MCF 10A (cell line): ENCODE measurements at regions not wholly inside any gene's neighbourhood (a gene's known extent, or its start where the extent isn't known, plus 50 kb on each side); places are given as distances from the start of the nearest gene placed in this dataset.

Source experiments
- BruUV-seq: library from RNA; stranded (reverse); fragments of 400-500 nt; replicated peaks from 2 replicates; lab custom pipeline; 2021; lab: Mats Ljungman, UMichigan
- CTCF ChIA-PET: fragments of 300-600 bp; sonication (Branson Sonifier 250); formaldehyde crosslinking; extraction: SDS; loops from one replicate; lab custom pipeline; 2021; ENCODE audit warnings: antibody characterized with exemption, inconsistent platforms; lab: Yijun Ruan, JAX
- POLR2A ChIA-PET: fragments of 300-600, 350-650 bp; sonication (Branson Sonifier 250); formaldehyde crosslinking; extraction: SDS; loops from one replicate; lab custom pipeline; 2020; ENCODE audit warnings: antibody characterized with exemption, inconsistent platforms; lab: Yijun Ruan, JAX
- DNase-seq: peaks from one replicate; pipeline ENCODE4 v3.0.0-alpha.2; 2018; ENCODE audit not compliant: unreplicated experiment
- H3K27ac Mint-ChIP-seq: one replicate; pipeline ENCODE4 v1.8.0; 2022; ENCODE audit warnings: mild to moderate bottlenecking, low read depth, mixed read lengths; ENCODE audit not compliant: unreplicated experiment
- H3K27me3 Mint-ChIP-seq: one replicate; pipeline ENCODE4 v1.8.0; 2022; ENCODE audit warnings: mixed read lengths; ENCODE audit not compliant: insufficient read depth, unreplicated experiment
- H3K36me3 Mint-ChIP-seq: one replicate; pipeline ENCODE4 v1.8.0; 2022; ENCODE audit warnings: mild to moderate bottlenecking, moderate library complexity, mixed read lengths; ENCODE audit not compliant: insufficient read depth, unreplicated experiment
- H3K4me1 Mint-ChIP-seq: one replicate; pipeline ENCODE4 v1.8.0; 2022; ENCODE audit warnings: mixed read lengths; ENCODE audit not compliant: insufficient read depth, unreplicated experiment
- H3K4me3 Mint-ChIP-seq: one replicate; pipeline ENCODE4 v1.8.0; 2022; ENCODE audit warnings: mild to moderate bottlenecking, moderate library complexity, mixed read lengths; ENCODE audit not compliant: unreplicated experiment
- H3K9me3 Mint-ChIP-seq: one replicate; pipeline ENCODE4 v1.8.0; 2022; ENCODE audit warnings: mixed read lengths; ENCODE audit not compliant: unreplicated experiment
- CTCF ChIP-seq: fragments of 200-600 bp; IDR thresholded peaks from one replicate; pipeline ENCODE4 v1.8.0; 2022; ENCODE audit warnings: antibody characterized with exemption, mild to moderate bottlenecking; ENCODE audit not compliant: unreplicated experiment
- intact Hi-C: fragments of 100-400 bp; cut with micrococcal nuclease; formaldehyde crosslinking; loops from 2 replicates; pipeline ENCODE4 v1.14.1; 2022

DNA sequence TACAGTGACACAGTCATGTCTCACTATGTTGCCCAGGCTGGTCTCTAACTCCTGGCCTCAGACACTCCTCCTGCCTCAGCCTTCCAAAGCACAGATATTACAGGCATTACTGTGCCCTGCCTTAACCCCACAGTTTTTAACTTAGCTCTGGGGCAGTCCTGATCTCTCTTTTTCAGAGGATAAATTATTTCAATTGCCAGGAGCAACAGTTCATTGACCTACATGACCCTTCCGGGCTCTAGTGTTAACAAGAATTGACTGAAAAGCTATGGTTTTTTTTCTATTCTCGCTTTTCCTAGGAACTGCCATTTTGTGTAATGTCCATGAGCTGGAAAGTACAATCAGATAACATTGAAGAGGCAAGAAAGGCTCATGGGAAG lies 92.8 kb downstream of the HNRNPLL start:
- CTCF ChIA-PET = interaction anchor here (0.5 to 3.4 kb wide), 10 partner anchors 11 to 229 kb away, joined by 3 to 78 read pairs (median 4); no protein-coding TSS in a partner anchor
- intact Hi-C loops = loop anchor here (2.0 kb wide), 2 partner anchors 47 to 525 kb away; no protein-coding TSS in a partner anchor

DNA sequence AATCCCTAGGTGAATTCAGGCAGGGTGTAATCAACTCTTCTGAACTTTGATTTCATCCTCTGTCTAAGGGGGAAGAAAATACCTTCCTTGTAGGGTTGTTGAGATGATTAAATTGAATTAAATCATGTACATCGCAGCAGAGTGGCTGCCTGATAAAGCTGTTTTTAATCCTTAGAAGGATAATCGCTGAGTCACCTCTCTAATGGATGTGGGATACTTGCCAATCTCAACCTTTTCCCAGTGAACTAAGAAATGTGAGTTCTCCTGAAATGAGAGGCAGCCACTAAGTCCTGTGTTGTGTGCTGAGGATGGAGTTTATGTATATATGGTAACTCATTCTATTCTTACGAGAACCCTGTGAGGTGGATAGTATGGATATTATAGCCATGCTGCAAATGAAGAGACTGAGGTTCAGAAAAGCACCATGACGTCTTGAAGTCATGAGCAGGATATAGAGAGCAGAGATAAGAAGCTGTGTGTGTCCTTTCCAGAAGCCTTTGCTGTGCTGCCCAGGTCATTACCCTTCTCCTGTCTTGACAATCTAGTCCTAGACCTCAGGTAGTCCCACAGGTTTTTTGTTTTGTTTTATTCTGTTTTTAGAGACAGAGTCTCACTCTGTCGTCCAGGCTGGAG lies 93.3 kb downstream of the HNRNPLL start:
- H3K4me1 Mint-ChIP-seq = peaks cover 34% of the 10 kb centered on the region
- no peak overlapping the region for H3K4me3 Mint-ChIP-seq
- DNase-seq = peak; percentile 77
- intact Hi-C loops = loop anchor here (2.0 kb wide), 2 partner anchors 47 to 525 kb away; no protein-coding TSS in a partner anchor
- no TSS peak for BruUV-seq
- CTCF ChIA-PET = interaction anchor here (0.5 to 3.4 kb wide), 23 partner anchors 10 to 229 kb away, joined by 3 to 78 read pairs (median 4); no protein-coding TSS in a partner anchor
- no peak for TF ChIP-seq CTCF
- H3K36me3 Mint-ChIP-seq = no peaks in the 10 kb centered on the region
- H3K27ac Mint-ChIP-seq = no peak overlapping the region
- H3K27me3 Mint-ChIP-seq = no peaks in the 10 kb centered on the region
- H3K9me3 Mint-ChIP-seq = no peaks in the 10 kb centered on the region
- POLR2A ChIA-PET = interaction anchor here (0.5 to 3.1 kb wide), 12 partner anchors 12 to 732 kb away, joined by 3 to 50 read pairs (median 4); partner anchors contain the start of gene ATL2

More for the DNA sequence above, 92.8 kb downstream of the HNRNPLL start:
- TF ChIP-seq CTCF = no peak
- no peaks in the 10 kb centered on the region for H3K27me3 Mint-ChIP-seq
- peaks cover 38% of the 10 kb centered on the region for H3K4me1 Mint-ChIP-seq
- no peak overlapping the region for H3K27ac Mint-ChIP-seq
- no peaks in the 10 kb centered on the region for H3K9me3 Mint-ChIP-seq
- no peak overlapping the region for H3K4me3 Mint-ChIP-seq
- POLR2A ChIA-PET = interaction anchor here (0.5 to 3.1 kb wide), 7 partner anchors 13 to 733 kb away, joined by 3 to 50 read pairs (median 5); partner anchors contain the start of gene ATL2
- no peaks in the 10 kb centered on the region for H3K36me3 Mint-ChIP-seq
- DNase-seq = no peak
- no TSS peak for BruUV-seq

DNA sequence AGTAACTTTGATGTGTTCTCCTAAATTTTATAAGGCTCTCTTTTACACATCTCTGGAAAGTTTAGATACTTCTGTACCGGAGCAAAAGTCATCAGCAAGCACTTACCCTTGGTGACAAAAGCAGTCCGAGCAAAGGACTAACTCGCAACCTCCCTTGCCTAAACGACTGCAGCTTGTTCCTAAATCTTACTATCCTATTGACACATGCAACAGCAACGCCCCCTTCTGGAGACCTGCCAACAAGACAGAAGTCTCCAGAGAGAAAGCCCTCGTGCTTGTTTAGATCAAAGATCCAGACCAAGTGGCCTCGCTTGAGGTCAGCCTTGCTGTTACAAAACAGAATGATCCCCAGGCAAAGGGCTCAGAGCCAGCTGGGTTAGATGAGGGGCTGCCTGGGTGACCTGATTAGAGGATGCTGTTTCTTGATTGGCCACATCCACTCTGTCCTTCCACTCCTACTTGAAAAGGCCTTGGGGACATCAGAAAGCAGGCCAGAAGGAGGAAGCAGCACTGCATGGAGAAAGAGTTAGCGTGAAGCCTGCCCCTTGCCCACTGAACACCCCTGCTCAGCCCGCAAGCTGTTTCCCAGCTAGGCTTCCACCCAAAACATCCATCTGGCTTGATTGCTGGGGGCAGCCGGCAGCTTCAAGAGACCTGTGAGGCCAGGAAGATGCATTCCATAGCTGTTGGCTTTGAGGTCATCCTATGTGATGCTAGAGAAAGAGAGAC lies 94.3 kb downstream of the HNRNPLL start:
- TF ChIP-seq CTCF = peak; percentile 51
- intact Hi-C loops = loop anchor here (1.0 to 2.0 kb wide), 4 partner anchors 46 to 524 kb away; partner anchors contain the start of gene ATL2
- CTCF ChIA-PET = interaction anchor here (0.6 to 3.4 kb wide), 44 partner anchors 9 to 292 kb away, joined by 3 to 78 read pairs (median 4); no protein-coding TSS in a partner anchor
- H3K27me3 Mint-ChIP-seq = no peaks in the 10 kb centered on the region
- POLR2A ChIA-PET = interaction anchor here (0.6 to 3.1 kb wide), 13 partner anchors 12 to 237 kb away, joined by 3 to 50 read pairs (median 4); partner anchors contain the start of gene ATL2
- no peaks in the 10 kb centered on the region for H3K36me3 Mint-ChIP-seq
- peak; percentile 95 for DNase-seq
- no TSS peak for BruUV-seq
- H3K4me3 Mint-ChIP-seq = no peak overlapping the region
- H3K27ac Mint-ChIP-seq = no peak overlapping the region
- H3K9me3 Mint-ChIP-seq = no peaks in the 10 kb centered on the region
- H3K4me1 Mint-ChIP-seq = peaks cover 34% of the 10 kb centered on the region
